Activated CD4-positive, alpha-beta T cell treated with anti-CD3 and anti-CD28 coated beads, Interleukin-2, amount 50 U/mL, for 16 hours (primary cell): ENCODE measurements at regions not wholly inside any gene's neighbourhood (a gene's known extent, or its start where the extent isn't known, plus 50 kb on each side); places are given as distances from the start of the nearest gene placed in this dataset.

Experiments
- DNase-seq: peaks from one replicate; pipeline ENCODE4 v3.0.0-alpha.2; 2020

- no peak for DNase-seq
These were observed 1286.4 kb downstream of the GRIK2 start for GRCh38 chr6:102679865-102680264.

GRCh38 chr6:102677225-102677624, 1283.7 kb downstream of the GRIK2 start:
- no peak for DNase-seq

- no peak for DNase-seq
These were observed 1277.2 kb downstream of the GRIK2 start for GRCh38 chr6:102670735-102671134.

- no peak for DNase-seq
These were observed 1269.3 kb downstream of the GRIK2 start for GRCh38 chr6:102662851-102663250.

- DNase-seq = no peak
These were observed 1266.8 kb downstream of the GRIK2 start for GRCh38 chr6:102660303-102660702.

- DNase-seq = no peak
These were observed 1262.3 kb downstream of the GRIK2 start for GRCh38 chr6:102655823-102656222.

- DNase-seq = no peak
These were observed 1247.9 kb downstream of the GRIK2 start for GRCh38 chr6:102641426-102641825.

- no peak for DNase-seq
These were observed 1238.4 kb downstream of the GRIK2 start for GRCh38 chr6:102631921-102632320.

- DNase-seq = no peak
These were observed 1229.7 kb downstream of the GRIK2 start for GRCh38 chr6:102623201-102623600.

- DNase-seq = no peak
These were observed 1226.1 kb downstream of the GRIK2 start for GRCh38 chr6:102619585-102619984.

- no peak for DNase-seq
These were observed 1189.1 kb downstream of the GRIK2 start for GRCh38 chr6:102582569-102582968.

GRCh38 chr6:102581378-102582124, 1188.0 kb downstream of the GRIK2 start:
- no peak for DNase-seq

GRCh38 chr6:102571236-102571908, 1177.9 kb downstream of the GRIK2 start:
- DNase-seq = no peak

- DNase-seq = no peak
These were observed 1169.2 kb downstream of the GRIK2 start for GRCh38 chr6:102562713-102563112.

- DNase-seq = no peak
These were observed 1159.7 kb downstream of the GRIK2 start for GRCh38 chr6:102553214-102553613.

- DNase-seq = no peak
These were observed 1155.8 kb downstream of the GRIK2 start for GRCh38 chr6:102549221-102549874.

GRCh38 chr6:102525336-102525735, 1131.8 kb downstream of the GRIK2 start:
- DNase-seq = no peak

GRCh38 chr6:102520966-102521365, 1127.5 kb downstream of the GRIK2 start:
- DNase-seq = no peak

- no peak for DNase-seq
These were observed 1124.0 kb downstream of the GRIK2 start for GRCh38 chr6:102517506-102517905.

GRCh38 chr6:102501615-102502014, 1108.1 kb downstream of the GRIK2 start:
- DNase-seq = no peak

- no peak for DNase-seq
These were observed 1101.3 kb downstream of the GRIK2 start for GRCh38 chr6:102494808-102495207.

GRCh38 chr6:102493485-102493884, 1100.0 kb downstream of the GRIK2 start:
- DNase-seq = no peak

GRCh38 chr6:102488729-102489128, 1095.2 kb downstream of the GRIK2 start:
- no peak for DNase-seq

GRCh38 chr6:102485480-102485879, 1092.0 kb downstream of the GRIK2 start:
- no peak for DNase-seq
